BJ (cell line): ENCODE measurements at regions not wholly inside any gene's neighbourhood (a gene's known extent, or its start where the extent isn't known, plus 50 kb on each side); places are given as distances from the start of the nearest gene placed in this dataset.

Source experiments
- CTCF ChIA-PET: fragments of 350-600 bp; formaldehyde crosslinking; extraction: SDS; loops from one replicate; lab custom pipeline; 2021; ENCODE audit warnings: antibody characterized with exemption, inconsistent platforms; lab: Yijun Ruan, JAX
- POLR2A ChIA-PET: fragments of 300-600 bp; sonication (Branson Sonifier 250); formaldehyde crosslinking; extraction: SDS; loops from one replicate; lab custom pipeline; 2021; ENCODE audit warnings: antibody characterized with exemption; lab: Charles Lee
- DNase-seq: peaks from one replicate; pipeline ENCODE4 v3.0.0-alpha.2; 2011; ENCODE audit warnings: low read depth
- H3K27me3 ChIP-seq: 2 replicates; pipeline ENCODE4 v1.6.0; 2011; ENCODE audit warnings: low read length; ENCODE audit not compliant: control insufficient read depth, insufficient read depth
- H3K36me3 ChIP-seq: 2 replicates; pipeline ENCODE4 v1.5.1; 2011; ENCODE audit warnings: low read length; ENCODE audit not compliant: control insufficient read depth, insufficient read depth
- H3K4me3 ChIP-seq: 2 replicates; pipeline ENCODE4 v1.5.1; 2011; ENCODE audit warnings: low read depth, mild to moderate bottlenecking, control low read depth, low read length
- CTCF ChIP-seq: IDR thresholded peaks from 2 replicates; pipeline ENCODE4 v1.5.1; 2011; ENCODE audit warnings: low read depth, mild to moderate bottlenecking, control low read depth, inconsistent platforms, low read length, moderate library complexity; ENCODE audit not compliant: insufficient read depth

- no peak for TF ChIP-seq CTCF
- no peak for DNase-seq
- ChIA-PET CTCF (no interaction called here), POLR2A (no interaction called here)
- Histone ChIP-seq H3K27me3 (no peaks in the 10 kb centered on the region), H3K4me3 (no peak overlapping the region), H3K36me3 (peaks cover 1% of the 10 kb centered on the region; the same call in 1 of the 2 replicates)
Observed at GRCh38 chr12:124514145-124514995, 53.0 kb downstream of the NCOR2 start.

- Histone ChIP-seq H3K27me3 (no peaks in the 10 kb centered on the region), H3K4me3 (no peak overlapping the region), H3K36me3 (peaks cover 1% of the 10 kb centered on the region; the same call in 1 of the 2 replicates)
- ChIA-PET CTCF (interaction anchor here (1.5 kb wide), 1 partner anchor 133 kb away, joined by 3 read pairs; no protein-coding TSS in a partner anchor), POLR2A (interaction anchor here (0.8 kb wide), 1 partner anchor 56 kb away, joined by 3 read pairs; no protein-coding TSS in a partner anchor)
- no peak for TF ChIP-seq CTCF
- DNase-seq: no peak
Observed at GRCh38 chr12:124513297-124513867, 54.0 kb downstream of the NCOR2 start.

GRCh38 chr12:124512667-124513296 lies 54.6 kb downstream of the NCOR2 start:
- Histone ChIP-seq H3K36me3 (peaks cover 1% of the 10 kb centered on the region; the same call in 1 of the 2 replicates), H3K4me3 (no peak overlapping the region), H3K27me3 (no peaks in the 10 kb centered on the region)
- CTCF ChIA-PET: interaction anchor here (0.6 to 1.5 kb wide), 2 partner anchors 113 to 133 kb away, joined by 3 read pairs; no protein-coding TSS in a partner anchor
- no peak for TF ChIP-seq CTCF
- POLR2A ChIA-PET: interaction anchor here (0.7 to 0.8 kb wide), 2 partner anchors 11 to 55 kb away, joined by 3 read pairs; no protein-coding TSS in a partner anchor
- DNase-seq: peak; percentile 71

GRCh38 chr12:124511259-124511985 lies 56.0 kb downstream of the NCOR2 start:
- POLR2A ChIA-PET: no interaction called here
- no peak for DNase-seq
- CTCF ChIA-PET: interaction anchor here (1.6 kb wide), 1 partner anchor 260 kb away, joined by 3 read pairs; no protein-coding TSS in a partner anchor
- Histone ChIP-seq H3K4me3 (no peak overlapping the region), H3K27me3 (no peaks in the 10 kb centered on the region), H3K36me3 (peaks cover 1% of the 10 kb centered on the region; the same call in 1 of the 2 replicates)
- no peak for TF ChIP-seq CTCF
